Esophagus muscularis mucosa (tissue), 3 donors: ENCODE measurements at regions not wholly inside any gene's neighbourhood (a gene's known extent, or its start where the extent isn't known, plus 50 kb on each side); places are given as distances from the start of the nearest gene placed in this dataset.

Experiments
- CTCF ChIP-seq, 3 experiments: fragments of 200-600 bp in 2 of 3; fragments of 450-650 bp in 1 of 3; sonication (generic) in 2 of 3; IDR thresholded peaks; one replicate each; pipeline ENCODE4 v1.5.1; 2017 to 2019; ENCODE audit warnings: antibody characterized with exemption in 3 of 3, mild to moderate bottlenecking in 2 of 3, moderate library complexity in 1 of 3
- EP300 ChIP-seq: sonication (generic); formaldehyde crosslinking; IDR thresholded peaks from one replicate; pipeline ENCODE4 v1.6.1; 2017; ENCODE audit warnings: antibody characterized with exemption

- TF ChIP-seq EP300 (no peak), CTCF (IDR thresholded peaks at IDR 0.05) (no peak)
Observed at GRCh38 chr2:146826388-146826787, 1018.4 kb upstream of the ACVR2A start.
